Pancreas (tissue), 10 donors: ENCODE measurements at regions not wholly inside any gene's neighbourhood (a gene's known extent, or its start where the extent isn't known, plus 50 kb on each side); places are given as distances from the start of the nearest gene placed in this dataset.

Experiments used
- ATAC-seq, 4 donors: fragments of 200-7000 bp; cut with Tn5 transposase; one replicate each; pipeline versions ENCODE4 v1.8.0 to v1.9.1; 2020; ENCODE audit warnings: mild to moderate bottlenecking in 4 of 4, moderate library complexity in 4 of 4
- DNase-seq, 6 donors: peaks; one replicate each; pipeline ENCODE4 v3.0.0-alpha.2; 2020
- FAIRE-seq: peaks from 2 replicates; lab custom pipeline; 2012; peaks lifted over from hg19 to GRCh38; lab: Jason Lieb, UNC
- H3K27ac ChIP-seq, 4 donors: fragments of 200-600 bp; sonication (generic); 1 replicate in 3 of 4; 2 replicates in 1 of 4; pipeline versions ENCODE4 v1.5.0 to v1.8.0; 2020
- H3K27me3 ChIP-seq, 4 donors: fragments of 200-600 bp; one replicate each; pipeline ENCODE4 v1.8.0; 2021
- H3K36me3 ChIP-seq, 3 donors: fragments of 200-600 bp; sonication (generic) in 1 of 3; one replicate each; pipeline versions ENCODE4 v1.5.0 to v1.8.0; 2020 to 2021
- H3K4me1 ChIP-seq, 3 donors: fragments of 200-600 bp; one replicate each; pipeline ENCODE4 v1.8.0; 2021
- H3K4me3 ChIP-seq, 4 donors: fragments of 200-600 bp; sonication (generic) in 2 of 4; one replicate each; pipeline versions ENCODE4 v1.5.0 to v1.8.0; 2020 to 2021
- H3K9me3 ChIP-seq, 4 donors: fragments of 200-600 bp; one replicate each; pipeline ENCODE4 v1.8.0; 2021
- CTCF ChIP-seq, 4 donors: fragments of 200-600 bp; sonication (generic) in 3 of 4; IDR thresholded peaks; one replicate each; pipeline versions ENCODE4 v1.5.0 to v1.8.0; 2021; ENCODE audit warnings: antibody characterized with exemption in 4 of 4
- WGBS, 2 donors: extraction: QIAGEN DNeasy Blood & Tissue Kit; methylation state at CpG; one replicate each; pipeline ENCODE4 v1.1.7; 2013; 5-methylcytosine and 5-hydroxymethylcytosine counted together
- intact Hi-C, 3 donors: fragments of 100-400 bp; cut with DNase I; formaldehyde crosslinking; loops; one replicate each; pipeline versions ENCODE4 v1.11.1 to v1.14.2; 2022
- donor health status: healthy with polysubstance abuse.
- donor health status: DM: no; HTN: no; CAD: no; lungs with moderate emphysema.
- donor health status: DM: no; HTN: no; CAD: no.
- donor health status: control.
- donor health status: control.
- donor health status: Bipolar disorder and iron deficiency.
- donor health status: DM: yes; HTN: yes; CAD: no.
- donor health status: DM: no; HTN: no; CAD: no.
- donor health status: DM: no; HTN: no; CAD: no.
- donor health status: DM: yes; HTN: yes; CAD: no.

GRCh38 chr22:22978637-22979036 lies 91.0 kb downstream of the IGLL5 start:
- Histone ChIP-seq H3K27ac (no peak overlapping the region), H3K4me1 (no peaks in the 10 kb centered on the region), H3K9me3 (no peaks in the 10 kb centered on the region), H3K36me3 (no peaks in the 10 kb centered on the region), H3K27me3 (no peaks in the 10 kb centered on the region), H3K4me3 (no peak overlapping the region)
- DNase-seq = no peak
- intact Hi-C loops = no loop called here
- no peak for TF ChIP-seq CTCF (IDR thresholded peaks at IDR 0.05)
- no peak for FAIRE-seq
- no peak for ATAC-seq

GRCh38 chr22:22979121-22979724 lies 91.1 kb upstream of the GNAZ start:
- no peak for ATAC-seq
- FAIRE-seq = no peak
- DNase-seq = no peak
- Histone ChIP-seq H3K4me3 (no peak overlapping the region), H3K36me3 (no peaks in the 10 kb centered on the region), H3K4me1 (no peaks in the 10 kb centered on the region), H3K9me3 (no peaks in the 10 kb centered on the region), H3K27me3 (no peaks in the 10 kb centered on the region), H3K27ac (no peak overlapping the region)
- TF ChIP-seq CTCF (IDR thresholded peaks at IDR 0.05) = no peak
- intact Hi-C loops = no loop called here
- 58% methylated on average over 4 of the region's 4 CpGs for WGBS, 2 donors

- DNase-seq (no peak), FAIRE-seq (no peak), ATAC-seq (no peak)
- H3K4me1 ChIP-seq = no peaks in the 10 kb centered on the region
- no peak overlapping the region for H3K4me3 ChIP-seq
- H3K27me3 ChIP-seq = no peaks in the 10 kb centered on the region
- H3K9me3 ChIP-seq = no peaks in the 10 kb centered on the region
- WGBS, 2 donors = 90 to 91% methylated on average over 1 of the region's 1 CpG
- intact Hi-C loops = no loop called here
- no peaks in the 10 kb centered on the region for H3K36me3 ChIP-seq
- no peak for TF ChIP-seq CTCF (IDR thresholded peaks at IDR 0.05)
- H3K27ac ChIP-seq = no peak overlapping the region
Measured at GRCh38 chr22:22979954-22980353, 90.4 kb upstream of the GNAZ start.

- TF ChIP-seq CTCF (IDR thresholded peaks at IDR 0.05) = no peak
- Histone ChIP-seq H3K27ac (no peak overlapping the region), H3K27me3 (no peaks in the 10 kb centered on the region), H3K4me1 (no peaks in the 10 kb centered on the region), H3K36me3 (no peaks in the 10 kb centered on the region), H3K4me3 (no peak overlapping the region), H3K9me3 (no peaks in the 10 kb centered on the region)
- 58 to 62% methylated on average over 3 of the region's 3 CpGs for WGBS, 2 donors
- DNase-seq (no peak), FAIRE-seq (no peak), ATAC-seq (no peak)
- intact Hi-C loops = no loop called here
Measured at GRCh38 chr22:22981670-22982571, 88.4 kb upstream of the GNAZ start.

- 54 to 60% methylated on average over 2 of the region's 2 CpGs for WGBS, 2 donors
- TF ChIP-seq CTCF (IDR thresholded peaks at IDR 0.05) = no peak
- no peak for FAIRE-seq
Measured at GRCh38 chr22:22982616-22983015, 87.7 kb upstream of the GNAZ start.

More at GRCh38 chr22:22982616-22983015, 87.7 kb upstream of the GNAZ start:
- H3K27ac ChIP-seq = no peak overlapping the region
- no peaks in the 10 kb centered on the region for H3K27me3 ChIP-seq
- no peaks in the 10 kb centered on the region for H3K36me3 ChIP-seq
- no peak for ATAC-seq
- intact Hi-C loops = no loop called here
- no peaks in the 10 kb centered on the region for H3K9me3 ChIP-seq
- H3K4me3 ChIP-seq = no peak overlapping the region
- no peak for DNase-seq
- no peaks in the 10 kb centered on the region for H3K4me1 ChIP-seq
